Skeletal muscle satellite cell (primary cell): ENCODE measurements at regions not wholly inside any gene's neighbourhood (a gene's known extent, or its start where the extent isn't known, plus 50 kb on each side); places are given as distances from the start of the nearest gene placed in this dataset.
"Not testable (repeated sequence)": the region's sequence is repeated elsewhere in the genome, so short reads cannot be mapped to it uniquely, and the experiment has no call there.

Experiments
- H3K27me3 ChIP-seq: 2 replicates; pipeline ENCODE4 v1.7.0; 2013; ENCODE audit warnings: low read length; ENCODE audit not compliant: control insufficient read depth, insufficient read depth
- H3K36me3 ChIP-seq: 2 replicates; pipeline ENCODE4 v1.7.0; 2013; ENCODE audit warnings: mild to moderate bottlenecking, control low read depth, low read length; ENCODE audit not compliant: insufficient read depth
- H3K4me1 ChIP-seq: 2 replicates; pipeline ENCODE4 v1.7.0; 2013; ENCODE audit warnings: low read length; ENCODE audit not compliant: control insufficient read depth, insufficient read depth
- H3K4me2 ChIP-seq: 2 replicates; pipeline ENCODE4 v1.7.0; 2013; ENCODE audit warnings: mild to moderate bottlenecking, low read length
- H3K4me3 ChIP-seq: 2 replicates; pipeline ENCODE4 v1.7.0; 2013; ENCODE audit warnings: low read length
- H3K9ac ChIP-seq: 2 replicates; pipeline ENCODE4 v1.7.0; 2013; ENCODE audit warnings: mild to moderate bottlenecking, low read depth, low read length, moderate library complexity
- H3K9me3 ChIP-seq: replicated peaks from 2 replicates; pipeline ENCODE4 v1.7.0; 2013; ENCODE audit warnings: mild to moderate bottlenecking, control low read depth, low read length

DNA sequence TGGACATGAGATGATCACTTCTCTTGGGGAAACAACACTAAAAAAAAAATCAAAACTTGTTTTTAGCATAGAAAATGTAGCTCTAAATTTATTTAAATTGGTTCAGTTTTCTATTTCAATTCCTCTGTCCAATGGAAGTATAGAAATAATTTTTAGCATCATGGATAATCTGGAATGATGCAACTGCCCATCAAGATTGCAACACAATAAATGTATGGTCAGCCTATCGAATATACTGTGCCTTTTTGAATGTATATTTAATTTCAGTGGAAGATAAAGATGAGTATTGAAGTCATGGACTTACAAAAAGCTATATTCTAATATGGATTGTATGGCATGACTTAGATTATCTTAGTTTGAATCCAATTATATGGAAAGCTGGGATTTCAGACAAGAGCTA is 906.7 kb downstream of the IGSF11 start:
- Histone ChIP-seq H3K4me3 (no peak overlapping the region), H3K27me3 (no peaks in the 10 kb centered on the region), H3K4me2 (no peak overlapping the region), H3K36me3 (no peaks in the 10 kb centered on the region), H3K4me1 (no peaks in the 10 kb centered on the region), H3K9me3 (no peaks in the 10 kb centered on the region), H3K9ac (no peak overlapping the region)

GRCh38 chr3:118128886-118129285 is 905.8 kb downstream of the IGSF11 start:
- no peak overlapping the region for H3K9ac ChIP-seq
- H3K9me3 ChIP-seq: no peaks in the 10 kb centered on the region
- no peak overlapping the region for H3K4me3 ChIP-seq
- no peak overlapping the region for H3K4me2 ChIP-seq
- no peaks in the 10 kb centered on the region for H3K4me1 ChIP-seq
- no peaks in the 10 kb centered on the region for H3K36me3 ChIP-seq
- H3K27me3 ChIP-seq: no peaks in the 10 kb centered on the region

DNA sequence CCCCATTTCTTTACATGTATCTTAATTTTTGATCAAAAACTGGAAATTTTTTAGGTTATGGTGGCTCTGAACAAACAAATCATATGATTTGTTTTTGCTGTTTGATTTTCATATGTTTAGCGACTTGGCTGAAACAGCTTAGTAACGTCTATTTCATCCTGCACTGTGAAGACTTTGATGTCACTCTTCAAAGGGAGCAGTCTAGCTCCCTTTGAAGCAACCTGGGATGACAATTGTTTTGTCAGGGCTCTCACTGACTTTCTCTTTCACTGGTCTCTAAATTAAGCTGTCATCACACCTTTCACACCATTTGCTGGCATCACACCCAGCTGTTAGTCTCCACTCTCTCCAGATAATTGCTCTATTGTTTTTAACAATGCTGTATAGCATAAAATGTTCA is 896.9 kb downstream of the IGSF11 start:
- Histone ChIP-seq H3K4me3 (no peak overlapping the region), H3K36me3 (no peaks in the 10 kb centered on the region), H3K27me3 (no peaks in the 10 kb centered on the region), H3K4me1 (no peaks in the 10 kb centered on the region), H3K9me3 (no peaks in the 10 kb centered on the region), H3K9ac (no peak overlapping the region), H3K4me2 (no peak overlapping the region)

DNA sequence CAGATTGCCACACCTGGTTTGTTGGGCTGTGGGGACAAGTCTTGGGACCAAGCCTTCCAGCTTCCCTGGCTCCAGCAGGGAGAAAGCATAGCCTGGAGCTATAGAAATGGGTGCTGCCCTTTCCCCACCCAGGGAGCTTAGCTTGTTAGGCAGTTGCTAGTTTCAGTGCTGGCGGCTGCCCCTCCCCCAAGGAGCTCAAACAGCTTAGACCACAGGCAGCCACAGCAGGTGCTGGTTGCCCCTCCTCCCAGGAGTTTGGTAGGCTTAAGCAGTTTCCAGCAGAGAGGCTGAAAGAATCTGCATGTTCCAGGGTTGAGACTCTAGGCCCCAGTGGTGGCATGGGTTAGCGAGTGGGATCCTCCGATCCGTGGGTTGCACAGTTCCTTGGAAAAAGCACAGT is 889.7 kb downstream of the IGSF11 start:
- no peaks in the 10 kb centered on the region for H3K36me3 ChIP-seq
- H3K9ac ChIP-seq: no peak overlapping the region
- H3K4me1 ChIP-seq: no peaks in the 10 kb centered on the region
- no peak overlapping the region for H3K4me2 ChIP-seq
- H3K9me3 ChIP-seq: peaks cover 3% of the 10 kb centered on the region
- no peaks in the 10 kb centered on the region for H3K27me3 ChIP-seq
- H3K4me3 ChIP-seq: no peak overlapping the region

- no peak overlapping the region for H3K9ac ChIP-seq
- no peaks in the 10 kb centered on the region for H3K36me3 ChIP-seq
- no peak overlapping the region for H3K4me3 ChIP-seq
- no peak overlapping the region for H3K4me2 ChIP-seq
- H3K27me3 ChIP-seq: no peaks in the 10 kb centered on the region
- no peaks in the 10 kb centered on the region for H3K4me1 ChIP-seq
- H3K9me3 ChIP-seq: peaks cover 9% of the 10 kb centered on the region
Observed at GRCh38 chr3:118146658-118147375, 887.8 kb downstream of the IGSF11 start.

DNA sequence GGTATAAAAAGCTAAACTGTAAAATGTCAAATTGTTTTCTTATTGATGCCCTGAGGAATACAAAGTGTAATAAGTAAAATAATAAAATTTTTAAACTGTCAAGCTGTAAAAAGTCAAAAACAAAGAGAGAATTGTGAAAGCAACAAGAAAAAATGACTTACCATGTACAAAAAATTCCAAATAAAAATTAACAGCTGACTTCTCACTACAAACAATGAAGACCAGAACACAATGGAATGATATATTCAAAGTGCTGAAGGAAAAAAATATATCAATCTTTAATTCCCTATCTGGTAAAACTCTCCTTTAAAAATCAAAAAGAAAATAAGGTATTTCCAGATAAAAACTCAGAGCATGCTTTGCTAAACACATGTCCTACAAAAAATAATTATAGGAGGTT is 883.5 kb downstream of the IGSF11 start:
- H3K4me1 ChIP-seq: no peaks in the 10 kb centered on the region
- H3K36me3 ChIP-seq: no peaks in the 10 kb centered on the region

DNA sequence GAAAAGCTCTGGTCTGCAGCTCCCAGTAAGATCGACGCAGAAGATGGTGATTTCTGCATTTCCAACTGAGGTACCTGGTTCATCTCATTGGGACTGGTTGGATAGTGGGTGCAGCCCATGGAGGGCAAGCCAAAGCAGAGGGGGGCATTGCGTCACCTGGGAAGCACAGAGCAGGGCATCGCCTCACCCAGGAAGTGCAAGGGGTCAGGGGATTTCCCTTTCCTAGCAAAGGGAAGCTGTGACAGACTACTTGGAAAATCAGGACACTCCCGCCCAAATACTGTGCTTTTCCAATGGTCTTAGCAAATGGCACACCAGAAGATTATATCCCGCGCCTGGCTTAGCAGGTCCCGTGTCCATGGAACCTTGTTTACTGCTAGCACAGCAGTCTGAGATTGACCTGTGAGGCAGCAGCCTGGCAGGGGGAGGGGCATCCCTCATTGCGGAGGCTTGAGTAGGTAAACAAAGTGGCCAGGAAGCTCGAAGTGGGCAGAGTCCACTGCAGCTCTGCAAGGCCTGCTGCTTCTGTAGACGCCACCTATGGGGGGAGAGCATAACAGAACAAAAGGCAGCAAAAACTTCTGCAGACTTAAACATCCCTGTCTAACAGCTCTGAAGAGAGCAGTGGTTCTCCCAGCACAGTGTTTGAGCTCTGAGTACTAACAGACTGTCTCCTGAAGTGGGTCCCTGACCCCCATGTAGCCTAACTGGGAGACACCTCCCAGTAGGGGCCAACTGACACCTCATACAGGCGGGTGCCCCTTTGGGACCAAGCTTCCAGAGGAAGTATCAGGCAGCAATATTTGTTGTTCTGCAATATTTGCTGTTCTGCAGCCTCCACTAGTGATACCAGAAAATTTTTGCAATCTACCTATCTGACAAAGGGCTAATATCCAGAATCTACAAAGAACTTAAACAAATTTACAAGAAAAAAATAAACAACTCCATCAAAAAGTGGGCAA is 871.7 kb downstream of the IGSF11 start:
- H3K27me3 ChIP-seq, H3K36me3 ChIP-seq, H3K4me3 ChIP-seq, H3K9me3 ChIP-seq, H3K4me2 ChIP-seq, H3K4me1 ChIP-seq, H3K9ac ChIP-seq: not testable (repeated sequence)

More for the DNA sequence above, 883.5 kb downstream of the IGSF11 start:
- H3K4me3 ChIP-seq: no peak overlapping the region
- H3K4me2 ChIP-seq: no peak overlapping the region
- no peak overlapping the region for H3K9ac ChIP-seq
- H3K27me3 ChIP-seq: no peaks in the 10 kb centered on the region
- H3K9me3 ChIP-seq: peaks cover 11% of the 10 kb centered on the region

- Histone ChIP-seq H3K4me2 (no peak overlapping the region), H3K4me3 (no peak overlapping the region), H3K36me3 (no peaks in the 10 kb centered on the region), H3K4me1 (no peaks in the 10 kb centered on the region), H3K27me3 (no peaks in the 10 kb centered on the region), H3K9me3 (peaks cover 2% of the 10 kb centered on the region), H3K9ac (no peak overlapping the region)
Observed at GRCh38 chr3:118165413-118165812, 869.2 kb downstream of the IGSF11 start.

- Histone ChIP-seq H3K9ac (no peak overlapping the region), H3K4me3 (no peak overlapping the region), H3K4me1 (no peaks in the 10 kb centered on the region), H3K4me2 (no peak overlapping the region), H3K9me3 (peaks cover 5% of the 10 kb centered on the region), H3K36me3 (no peaks in the 10 kb centered on the region), H3K27me3 (no peaks in the 10 kb centered on the region)
Observed at GRCh38 chr3:118167571-118167970, 867.1 kb downstream of the IGSF11 start.

GRCh38 chr3:118168175-118168574 is 866.5 kb downstream of the IGSF11 start:
- Histone ChIP-seq H3K9ac (no peak overlapping the region), H3K4me3 (no peak overlapping the region), H3K27me3 (no peaks in the 10 kb centered on the region), H3K4me2 (no peak overlapping the region), H3K4me1 (no peaks in the 10 kb centered on the region), H3K36me3 (no peaks in the 10 kb centered on the region), H3K9me3 (peaks cover 5% of the 10 kb centered on the region)

DNA sequence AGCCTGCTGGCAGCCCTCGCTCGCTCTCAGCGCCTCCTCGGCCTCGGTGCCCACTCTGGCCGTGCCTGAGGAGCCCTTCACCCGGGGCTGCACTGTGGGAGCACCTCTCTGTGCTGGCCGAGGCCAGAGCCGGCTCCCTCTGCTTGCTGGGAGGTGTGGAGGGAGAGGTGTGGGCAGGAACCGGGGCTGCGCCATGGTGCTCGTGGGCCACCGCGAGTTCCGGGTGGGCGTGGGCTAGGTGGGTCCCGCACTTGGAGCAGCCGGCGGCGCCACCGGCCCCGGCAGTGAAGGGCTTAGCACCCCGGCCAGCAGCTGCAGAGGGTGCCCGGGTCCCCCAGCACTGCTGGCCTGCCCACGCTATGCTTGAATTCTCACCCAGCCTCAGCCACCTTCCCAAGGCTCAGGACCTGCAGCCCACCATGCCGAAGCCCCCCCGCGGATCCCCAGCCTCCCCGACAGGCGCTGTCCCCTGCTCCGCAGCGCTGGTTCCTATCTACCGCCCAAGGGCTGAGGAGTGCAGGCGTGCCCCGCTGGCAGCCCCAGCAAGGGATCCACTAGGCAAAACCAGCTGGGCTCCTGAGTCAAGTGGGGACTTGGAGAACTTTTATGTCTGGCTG is 863.3 kb downstream of the IGSF11 start:
- Histone ChIP-seq H3K4me3 (no peak overlapping the region), H3K9ac (no peak overlapping the region), H3K4me2 (no peak overlapping the region), H3K27me3 (no peaks in the 10 kb centered on the region), H3K36me3 (no peaks in the 10 kb centered on the region), H3K9me3 (peaks cover 5% of the 10 kb centered on the region), H3K4me1 (no peaks in the 10 kb centered on the region)
